CD4-positive, alpha-beta T cell treated with Interleukin-6 for 4 hours (primary cell): ENCODE measurements at regions not wholly inside any gene's neighbourhood (a gene's known extent, or its start where the extent isn't known, plus 50 kb on each side); places are given as distances from the start of the nearest gene placed in this dataset.
A peak's percentile ranks its signal among the peaks of the same experiment; 100 is the strongest.
"Not testable (repeated sequence)": the region's sequence is repeated elsewhere in the genome, so short reads cannot be mapped to it uniquely, and the experiment has no call there.

Experiments
- DNase-seq: peaks from one replicate; pipeline ENCODE4 v3.0.0-alpha.2; 2020; ENCODE audit warnings: mixed read lengths

DNA sequence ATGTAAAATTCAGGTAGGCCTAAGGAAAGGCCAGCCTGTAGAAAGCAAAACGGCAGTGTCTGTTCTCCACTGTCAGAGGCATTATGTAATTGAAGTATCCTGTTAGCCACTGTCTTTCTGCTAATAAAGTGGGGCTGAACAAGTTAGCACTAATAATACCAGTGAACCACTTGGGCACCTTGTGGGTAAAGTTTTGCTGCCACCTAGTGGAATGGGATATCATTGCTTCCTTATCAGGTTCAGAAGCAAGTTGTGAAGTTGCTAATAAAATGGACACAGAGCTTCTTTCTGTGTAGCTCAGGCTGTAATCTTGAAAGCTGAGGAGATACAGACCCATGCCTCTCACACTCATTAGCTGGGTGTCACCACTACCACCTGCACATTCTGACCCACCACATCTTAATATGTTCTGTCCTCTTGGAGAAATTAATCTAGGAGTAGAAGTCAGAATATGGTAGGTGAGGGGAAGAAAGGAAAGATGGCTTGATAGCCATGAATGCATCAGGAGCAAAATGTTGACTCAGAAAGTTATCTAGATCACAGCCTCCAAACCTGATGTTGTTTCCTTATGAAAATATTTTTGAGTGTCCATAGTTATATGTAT is 175.1 kb downstream of the SEPTIN7 start:
- peak; percentile 56 for DNase-seq

DNA sequence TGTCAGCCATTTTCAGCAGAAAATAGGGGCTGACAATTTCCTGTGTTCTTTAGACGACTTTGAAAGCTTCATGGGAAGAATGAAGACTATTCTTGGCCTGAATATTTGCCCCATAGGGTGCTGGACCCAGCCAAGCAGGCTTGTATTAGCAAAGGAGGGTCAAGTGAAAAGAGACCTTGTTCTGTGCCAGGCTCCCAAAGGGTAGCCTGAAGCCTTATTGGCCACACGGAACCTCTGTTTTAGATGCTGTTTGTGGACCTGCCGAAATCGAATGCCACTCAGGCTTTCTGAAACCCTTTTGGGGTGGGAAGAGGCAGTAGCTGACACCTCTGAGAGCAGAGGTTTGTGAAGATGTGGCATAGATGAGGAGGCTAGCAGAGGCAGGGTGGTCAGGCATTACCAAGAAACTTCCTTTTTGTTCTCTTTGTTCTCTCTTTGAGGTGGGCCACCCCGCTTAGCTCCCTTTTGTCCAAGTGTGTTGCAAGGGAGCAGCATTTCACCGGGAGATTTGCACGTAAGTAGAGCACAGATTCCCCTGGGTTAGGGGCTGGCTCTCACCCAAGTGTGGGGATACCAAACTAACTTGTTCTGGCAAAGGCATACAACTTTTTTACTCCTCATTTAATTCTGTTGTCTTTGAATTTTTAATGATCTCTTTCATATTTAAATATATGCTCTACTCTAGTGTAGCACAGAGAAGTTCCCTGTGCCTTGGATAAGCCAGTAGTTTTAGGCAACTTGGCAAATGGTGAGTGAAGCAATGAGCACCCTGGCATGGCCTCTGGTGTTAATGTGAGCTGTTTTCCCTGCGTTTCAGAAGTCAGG is 174.0 kb upstream of the EEPD1 start:
- DNase-seq: not testable (repeated sequence)

DNA sequence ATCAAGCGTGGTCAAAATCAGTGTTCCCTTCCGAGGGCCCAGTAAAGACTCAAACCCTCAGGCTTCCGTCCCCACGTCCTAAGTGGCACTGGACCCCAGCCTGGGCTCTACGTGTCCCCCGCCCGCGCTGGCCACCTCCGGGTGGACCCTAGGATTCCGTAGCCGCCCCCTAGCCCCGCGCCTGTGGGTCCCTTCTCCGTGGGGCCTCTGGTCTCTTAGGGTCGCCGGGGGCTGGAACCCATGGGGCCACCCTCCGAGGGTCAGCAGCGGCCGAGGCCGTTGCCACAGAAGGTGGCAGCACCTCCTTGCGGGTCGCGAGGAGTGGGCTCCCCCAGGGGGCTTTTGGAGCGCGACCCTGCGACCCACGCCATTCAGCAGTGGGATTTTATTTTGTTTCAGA is 170.5 kb upstream of the EEPD1 start:
- no peak for DNase-seq

DNA sequence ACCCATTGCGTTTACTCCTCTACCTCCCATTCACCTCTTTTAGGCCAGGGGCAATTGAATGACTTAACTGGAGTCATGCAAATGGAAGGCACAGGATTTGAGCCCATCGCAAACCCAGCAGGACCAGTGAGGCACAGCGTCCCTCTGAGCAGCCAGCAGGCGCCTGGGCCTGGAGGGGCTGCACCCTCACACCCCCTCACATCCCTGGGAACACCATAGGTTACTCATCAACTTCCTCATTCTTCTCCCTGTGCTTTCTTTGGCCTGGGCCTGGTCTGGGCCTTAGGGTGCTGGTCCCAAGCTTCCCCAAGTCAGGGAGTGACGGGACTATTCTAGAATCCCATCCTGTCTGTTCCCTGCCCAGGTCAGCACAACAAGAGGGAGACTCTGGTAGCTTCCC is 169.4 kb upstream of the EEPD1 start:
- DNase-seq: no peak

DNA sequence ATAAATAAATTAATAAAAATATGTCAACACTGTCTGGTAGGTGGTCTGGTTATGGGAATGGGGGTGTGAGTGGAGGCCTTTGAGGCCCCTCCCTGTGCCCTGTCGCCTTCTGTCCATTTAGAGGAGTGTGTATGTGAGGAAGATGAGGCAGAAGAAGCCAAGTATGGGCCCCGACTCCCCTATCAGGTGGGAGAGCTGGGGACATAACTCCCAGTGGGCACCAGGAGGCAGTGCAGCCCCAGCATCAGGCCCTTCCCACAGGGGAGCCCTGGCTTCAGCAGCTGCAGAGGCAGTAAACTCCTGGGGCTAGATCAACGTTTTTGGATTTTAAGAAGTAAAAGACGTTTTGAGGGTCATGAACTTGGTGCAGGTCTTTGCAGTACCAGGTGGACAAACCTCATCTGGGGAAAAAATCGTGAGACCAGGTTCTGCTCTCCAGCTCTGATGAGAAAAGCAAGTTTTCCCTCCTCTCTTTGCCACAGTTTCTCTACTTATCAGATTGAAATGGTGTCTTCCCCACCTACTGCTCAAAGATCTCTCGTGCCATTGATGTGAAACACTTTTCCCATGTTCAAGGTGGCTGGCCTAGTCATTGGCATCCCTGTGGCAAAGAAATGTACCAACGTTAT is 167.8 kb upstream of the EEPD1 start:
- DNase-seq: peak; percentile 85

DNA sequence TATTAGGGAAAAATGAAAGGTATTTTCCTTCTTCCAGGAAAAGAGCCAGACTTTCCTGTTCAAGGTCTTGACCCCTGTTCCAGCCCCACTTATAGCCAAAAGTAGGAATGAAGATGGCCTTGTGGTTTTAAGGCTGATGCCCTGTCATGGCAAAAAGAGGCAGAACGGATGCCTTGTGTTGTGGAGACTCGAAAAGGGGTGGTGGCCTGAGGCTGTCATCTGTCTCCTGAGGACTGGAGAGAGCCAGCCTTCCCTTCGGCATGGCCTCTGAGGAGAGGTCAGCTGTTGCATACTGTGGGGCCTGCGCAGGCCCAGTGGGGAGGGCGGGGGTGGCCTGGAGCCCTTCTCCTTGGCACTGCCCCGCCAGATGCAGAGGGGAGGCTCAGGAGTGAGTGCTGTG is 166.0 kb upstream of the EEPD1 start:
- no peak for DNase-seq

DNA sequence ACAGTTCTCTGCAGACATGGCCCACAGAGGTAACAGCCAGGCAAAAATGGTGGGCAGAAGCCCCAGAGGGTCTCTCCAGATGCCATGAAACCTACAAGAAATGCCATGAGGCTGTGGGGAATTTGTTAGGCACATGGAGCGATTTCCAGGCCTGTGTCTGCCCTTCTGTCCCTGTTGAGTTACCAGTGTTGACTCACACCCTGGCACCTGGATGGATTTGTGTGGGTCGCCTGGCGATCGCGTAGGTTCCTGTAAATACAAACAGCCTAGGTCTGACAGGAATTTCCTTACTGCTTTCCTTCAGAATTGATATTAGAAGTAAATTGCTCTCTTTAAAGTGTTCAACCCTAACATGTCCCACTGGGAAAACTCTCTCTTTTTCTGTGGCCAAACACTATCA is 164.9 kb upstream of the EEPD1 start:
- DNase-seq: no peak

DNA sequence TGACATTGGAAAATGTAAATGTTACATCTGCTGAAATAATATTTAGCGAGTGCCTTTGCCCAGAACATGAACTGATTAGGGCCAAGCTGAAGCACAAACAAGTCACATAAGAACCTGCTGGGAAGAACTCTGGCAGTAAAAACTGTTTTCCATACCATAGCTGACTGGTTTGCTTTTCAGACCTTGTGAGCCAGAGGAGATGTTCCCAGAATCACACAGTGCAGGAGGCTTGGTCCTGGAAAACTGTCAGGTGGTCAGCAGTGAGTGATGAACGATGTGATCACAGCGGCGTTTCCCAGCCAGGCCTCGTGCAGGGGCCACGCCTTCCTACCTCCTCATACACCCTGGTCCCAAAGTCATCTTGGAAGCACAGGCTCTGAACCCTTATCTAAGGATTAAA is 164.2 kb upstream of the EEPD1 start:
- no peak for DNase-seq

DNA sequence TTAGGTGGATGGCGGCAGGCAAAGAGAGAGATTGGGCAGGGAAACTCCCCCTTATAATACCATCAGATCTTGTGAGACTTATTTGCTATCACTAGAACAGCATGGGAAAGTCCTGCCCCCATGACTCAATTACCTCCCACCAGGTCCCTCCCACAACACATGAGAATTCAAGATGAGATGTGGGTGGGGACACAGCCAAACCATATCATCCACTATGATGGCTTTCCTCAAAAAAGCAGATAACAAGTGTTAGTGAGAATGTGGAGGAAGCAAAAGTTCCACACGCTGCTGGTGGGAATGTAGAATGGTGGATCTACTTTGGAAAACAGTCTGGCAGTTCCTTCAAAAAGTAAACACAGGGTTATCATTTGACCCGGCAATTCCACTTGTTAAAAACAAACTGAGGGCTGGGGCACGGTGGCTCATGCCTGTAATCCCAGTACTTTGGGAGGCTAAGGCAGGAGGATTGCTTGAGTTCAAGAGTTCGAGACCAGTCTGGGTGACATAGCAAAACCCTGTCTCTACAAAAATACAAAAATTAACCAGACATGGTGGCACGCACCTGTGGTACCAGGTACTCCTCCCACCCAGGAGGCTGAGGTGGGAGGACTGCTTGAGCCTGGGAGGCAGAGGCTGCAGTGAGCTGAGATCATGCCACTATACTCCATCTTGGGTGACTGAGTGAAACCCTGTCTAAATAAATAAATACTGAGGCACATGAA is 161.4 kb upstream of the EEPD1 start:
- no peak for DNase-seq

DNA sequence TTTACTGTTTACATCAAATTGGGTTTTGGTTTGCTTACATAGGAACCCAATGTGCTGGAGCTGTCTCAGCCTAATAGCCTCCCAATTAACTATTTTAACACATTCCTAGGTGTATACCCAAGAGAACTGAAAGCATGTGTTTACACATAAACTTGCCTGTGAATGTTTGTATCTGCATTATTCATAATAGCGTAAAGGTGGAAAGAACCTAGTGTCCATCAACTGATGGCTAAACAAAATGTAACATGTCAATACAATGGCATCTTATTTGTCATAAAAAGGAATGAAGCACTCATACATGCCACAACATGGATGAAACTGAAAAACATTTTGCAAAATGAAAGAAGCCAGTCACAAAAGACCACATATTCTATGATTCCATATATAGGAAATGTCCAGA is 160.6 kb upstream of the EEPD1 start:
- no peak for DNase-seq

DNA sequence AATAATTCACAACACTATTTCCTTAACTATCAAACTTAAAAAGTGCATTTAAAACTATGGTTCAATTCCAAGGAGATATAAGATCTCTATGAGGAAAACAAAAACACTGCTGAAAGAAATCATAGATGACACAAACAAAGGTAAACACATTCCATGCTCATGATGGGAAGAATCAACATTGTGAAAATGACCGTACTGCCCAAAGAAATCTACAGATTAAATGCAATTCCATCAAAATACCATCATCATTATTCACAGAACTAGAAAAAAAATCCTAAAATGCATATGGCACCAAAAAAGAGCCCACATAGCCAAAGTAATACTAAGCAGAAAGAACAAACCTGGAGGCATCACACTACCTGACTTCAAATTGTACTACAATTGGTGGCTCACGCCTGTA is 159.9 kb upstream of the EEPD1 start:
- DNase-seq: no peak

DNA sequence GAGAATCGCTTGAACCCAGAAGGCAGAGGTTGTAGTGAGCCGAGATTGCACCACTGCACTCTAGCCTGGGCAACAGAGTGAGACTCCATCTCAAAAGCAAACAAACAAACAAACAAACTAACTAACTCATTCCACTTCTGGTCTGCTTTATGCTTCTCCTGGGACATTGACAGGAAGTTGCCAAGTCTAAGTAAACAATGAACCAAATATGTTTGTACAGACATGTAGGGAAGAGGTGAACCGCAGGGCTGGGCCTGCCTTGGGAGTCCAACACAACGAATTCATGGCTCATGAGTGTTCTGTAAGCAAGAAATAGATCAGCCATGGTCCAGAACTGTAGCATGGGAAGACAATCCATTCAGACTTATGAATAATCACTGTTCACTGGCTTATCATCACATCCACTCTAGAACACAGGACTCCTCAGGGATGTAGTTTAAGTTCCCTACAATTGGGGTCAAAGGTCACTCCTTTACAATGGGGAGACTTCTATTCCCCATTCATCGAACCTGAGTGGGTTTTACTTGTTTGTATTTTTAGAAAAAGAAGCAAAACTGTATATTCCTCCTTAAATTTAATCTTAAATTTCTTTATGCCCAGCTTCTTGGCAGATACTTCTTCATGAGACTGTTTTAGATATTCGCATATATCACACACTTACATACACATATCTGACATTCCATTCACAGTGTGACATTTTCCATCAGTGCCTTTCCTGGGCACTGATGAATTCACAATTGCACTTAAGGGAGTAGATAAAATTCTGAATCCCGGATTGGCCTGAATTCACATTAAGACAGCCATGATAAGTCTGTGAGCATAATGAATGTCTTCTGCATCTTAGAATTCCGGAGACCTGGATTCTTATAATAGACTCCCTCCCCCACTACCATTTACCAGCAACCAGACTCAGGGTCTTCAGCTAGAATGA is 159.1 kb upstream of the EEPD1 start:
- no peak for DNase-seq

DNA sequence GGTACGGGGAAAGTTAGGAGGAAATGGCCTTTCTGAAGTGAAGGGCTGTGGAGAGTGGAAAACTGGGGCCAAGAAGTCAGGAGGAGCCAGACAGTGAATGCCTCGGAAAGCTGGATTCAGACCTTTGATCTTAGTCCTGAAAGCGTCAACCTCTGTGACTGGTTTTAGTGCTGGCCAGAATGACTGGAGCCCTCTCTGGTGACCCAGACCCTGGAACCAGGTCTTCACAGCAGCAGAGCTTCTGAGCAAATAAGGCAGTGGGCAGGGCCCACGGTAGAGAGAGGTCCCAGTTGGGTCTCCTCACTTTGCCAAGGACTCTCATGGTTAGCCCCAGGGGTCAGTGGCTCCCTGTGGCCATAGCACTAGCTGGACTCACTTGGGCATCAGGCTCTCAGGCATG is 157.7 kb upstream of the EEPD1 start:
- no peak for DNase-seq

DNA sequence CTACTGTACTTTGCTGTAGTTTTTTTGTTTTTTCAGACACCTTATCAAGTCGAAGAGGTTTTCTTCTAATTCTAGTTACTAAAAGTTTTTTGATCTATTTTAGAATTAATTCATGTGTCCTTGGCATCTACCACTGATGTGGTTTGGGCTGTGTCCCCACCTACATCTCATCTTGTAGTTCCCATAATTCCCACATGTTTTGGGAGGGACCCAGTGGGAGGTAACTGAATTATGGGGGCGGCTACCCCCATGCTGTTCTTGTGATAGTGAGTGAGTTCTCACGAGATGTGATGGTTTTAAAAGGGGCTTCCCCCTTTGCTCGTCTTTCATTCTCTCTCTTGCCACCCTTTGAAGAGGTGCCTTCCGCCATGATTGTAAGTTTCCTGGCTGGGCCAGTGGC is 154.6 kb upstream of the EEPD1 start:
- no peak for DNase-seq

DNA sequence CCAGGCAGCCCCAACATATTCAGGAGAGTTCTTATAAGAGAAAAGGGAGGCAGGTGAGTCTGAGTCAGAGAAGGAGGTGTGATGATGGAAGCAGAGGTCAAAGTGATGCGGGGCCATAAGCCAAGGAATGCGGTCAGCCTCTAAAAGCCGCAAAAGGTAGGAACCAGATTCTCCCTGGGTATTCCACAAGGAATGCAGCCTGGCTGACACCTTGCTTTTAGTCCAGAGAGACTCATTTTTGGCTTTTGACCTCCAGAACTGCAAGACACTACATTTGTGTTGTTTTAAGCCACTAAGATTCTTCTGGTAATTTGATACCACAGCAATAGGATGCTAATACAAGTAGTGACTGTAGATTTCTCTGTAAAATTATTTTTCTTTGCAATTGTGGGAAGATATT is 151.5 kb upstream of the EEPD1 start:
- DNase-seq: no peak

DNA sequence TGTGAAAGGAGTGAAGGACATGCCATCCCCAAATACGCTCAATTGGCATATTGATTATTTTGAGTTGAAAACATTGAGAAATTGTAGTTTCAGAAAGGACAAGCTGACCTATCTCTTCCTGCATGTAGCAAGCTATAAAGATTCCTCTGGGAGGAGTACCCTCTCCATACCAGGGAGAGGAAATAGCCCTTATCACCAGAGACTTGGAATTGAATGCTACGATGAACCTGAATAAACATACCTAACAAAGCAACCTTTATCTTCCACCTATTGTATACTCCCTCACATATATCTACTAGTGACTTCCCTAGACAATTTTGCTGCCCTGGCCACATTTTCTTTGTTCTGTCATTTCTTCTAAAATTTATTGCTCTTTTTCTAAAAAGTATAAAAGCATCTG is 150.2 kb upstream of the EEPD1 start:
- no peak for DNase-seq

DNA sequence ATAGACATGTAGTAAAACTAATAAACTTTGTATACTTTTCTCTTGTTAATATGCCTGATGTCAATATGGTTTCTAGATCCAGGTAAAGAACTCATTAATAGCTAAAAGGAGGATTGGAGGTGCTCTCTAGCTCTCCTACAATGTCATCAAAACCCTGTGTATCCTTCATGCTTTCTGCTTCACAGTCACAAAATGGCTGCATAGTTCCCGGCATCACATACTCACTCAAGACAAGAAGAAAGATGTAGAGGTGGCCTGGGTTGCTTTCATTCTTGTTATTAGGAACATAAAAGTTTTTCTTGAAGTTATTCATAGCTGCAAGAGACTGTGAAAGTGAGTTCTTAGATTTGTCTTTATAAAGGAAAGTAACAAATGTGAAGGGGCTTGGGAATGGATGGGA is 149.7 kb upstream of the EEPD1 start:
- DNase-seq: no peak

DNA sequence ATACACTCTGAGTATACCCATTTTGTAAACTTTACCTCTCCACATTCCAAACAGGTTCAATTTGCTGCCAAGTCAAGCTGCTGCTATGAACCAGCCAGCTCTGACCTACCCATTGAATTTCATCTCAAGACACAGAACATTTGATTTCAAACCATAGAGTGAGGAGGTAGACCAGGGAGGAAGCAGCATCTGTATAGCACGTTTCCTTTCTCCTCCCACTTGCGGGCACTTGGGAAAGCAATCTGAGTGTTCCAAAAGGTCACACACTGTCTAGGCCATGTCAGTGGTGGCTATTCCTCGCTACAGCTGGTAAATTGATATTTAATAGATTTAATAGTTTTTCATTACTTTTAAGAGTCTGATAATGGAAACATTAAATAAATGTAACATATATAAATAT is 147.8 kb upstream of the EEPD1 start:
- no peak for DNase-seq

DNA sequence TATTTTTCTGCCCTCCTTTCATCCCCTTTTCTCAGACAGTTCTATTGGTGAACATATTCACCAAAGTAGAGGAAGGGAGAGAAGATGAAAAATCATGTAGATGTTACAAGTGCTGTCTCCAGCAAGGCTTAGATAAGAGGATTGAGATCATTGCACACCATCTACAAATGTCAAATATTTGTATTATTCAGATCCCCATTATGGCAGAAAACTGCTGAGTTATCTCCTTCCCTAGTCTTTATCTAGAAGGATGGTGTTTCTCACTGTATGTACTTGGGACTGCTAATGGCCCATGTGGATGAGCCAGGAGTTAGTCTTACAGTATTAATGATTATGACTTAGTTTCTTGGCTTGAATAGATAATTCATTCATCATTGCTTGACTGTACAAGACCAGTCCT is 147.2 kb upstream of the EEPD1 start:
- no peak for DNase-seq

DNA sequence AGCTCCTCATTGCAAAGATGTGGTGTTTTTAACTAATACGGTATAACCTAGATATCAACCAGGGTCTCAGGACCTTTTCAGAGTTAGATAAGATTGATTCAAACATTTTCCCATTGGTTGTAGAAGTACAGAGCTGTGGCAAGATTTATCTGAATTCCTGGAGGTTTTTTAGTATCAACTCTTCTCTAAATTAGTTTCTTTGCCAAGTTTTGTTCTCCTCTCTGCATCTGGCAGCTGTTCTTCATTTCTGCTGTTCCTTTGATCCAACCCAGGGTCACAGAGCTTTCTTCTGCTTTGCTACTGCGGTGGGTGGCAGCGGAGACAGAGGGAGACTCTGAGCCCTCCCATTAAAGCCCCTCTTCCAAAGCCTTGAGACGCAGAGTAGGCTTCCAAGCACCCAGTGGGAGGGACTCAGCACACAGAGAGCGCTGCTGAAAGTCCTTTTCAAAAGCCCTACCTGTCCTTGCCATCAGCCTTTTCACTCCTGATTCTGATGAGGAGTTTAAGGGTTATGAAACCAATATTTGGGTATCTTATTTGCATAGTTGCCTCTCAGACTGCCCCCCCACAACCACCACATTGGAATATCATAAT is 146.3 kb upstream of the EEPD1 start:
- DNase-seq: no peak

DNA sequence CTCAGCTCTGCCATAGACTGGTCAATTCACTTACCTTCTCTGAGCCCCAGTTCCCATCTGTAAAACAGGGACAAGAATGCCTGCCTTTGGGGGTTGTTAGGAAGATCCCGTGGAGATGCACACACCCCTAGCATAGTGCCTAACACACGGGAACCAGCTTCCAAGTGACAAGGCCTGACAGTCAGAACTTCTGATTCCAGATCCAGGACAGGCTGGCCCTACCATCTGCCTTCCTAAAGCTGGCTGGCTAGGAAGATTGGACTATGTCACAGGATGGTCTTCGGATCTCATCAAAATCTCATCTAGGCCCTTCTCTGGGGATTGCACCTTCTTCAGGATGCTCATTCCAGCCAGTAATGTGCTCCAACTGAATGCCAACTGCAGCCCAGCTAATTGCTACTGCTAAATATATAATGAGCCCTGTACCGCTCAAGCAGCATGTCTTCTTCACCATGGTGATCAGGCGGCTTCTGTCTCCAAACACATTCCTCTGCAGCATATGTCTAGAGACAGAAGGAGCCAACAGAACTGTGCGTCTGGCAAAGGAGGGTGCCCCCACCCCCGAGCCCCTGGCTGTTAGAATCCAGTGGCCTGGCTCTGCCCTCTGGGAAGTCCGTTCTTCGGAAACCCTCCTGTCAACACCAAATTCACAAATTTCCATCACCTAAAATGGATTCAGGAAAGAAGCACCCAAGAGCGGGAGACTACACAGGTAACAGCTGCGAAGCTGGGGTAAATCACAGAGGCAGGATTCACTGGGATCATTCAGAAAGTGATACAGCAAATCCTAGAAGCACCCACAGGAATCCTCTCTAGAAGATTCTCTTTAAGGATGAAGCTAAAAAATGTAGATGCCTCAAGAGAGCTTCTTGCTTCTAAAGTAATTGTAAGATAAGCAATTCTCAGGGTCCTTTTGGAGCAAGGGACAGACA is 142.1 kb upstream of the EEPD1 start:
- DNase-seq: no peak
